WI38 (cell line): ENCODE measurements at regions not wholly inside any gene's neighbourhood (a gene's known extent, or its start where the extent isn't known, plus 50 kb on each side); places are given as distances from the start of the nearest gene placed in this dataset.

ENCODE experiments used
- H3K4me3 ChIP-seq: 2 replicates; pipeline ENCODE4 v1.5.1; 2011; ENCODE audit warnings: low read depth, mild to moderate bottlenecking, control low read depth, low read length
- CTCF ChIP-seq: IDR thresholded peaks from 2 replicates; pipeline ENCODE4 v1.5.1; 2012; ENCODE audit warnings: low read depth, mild to moderate bottlenecking, control low read depth, low read length

GRCh38 chr1:61627365-61627764, 97.6 kb downstream of the TM2D1 start:
- no peak for TF ChIP-seq CTCF

GRCh38 chr1:61626816-61627215, 98.1 kb downstream of the TM2D1 start:
- H3K4me3 ChIP-seq: no peak overlapping the region
- no peak for TF ChIP-seq CTCF

More at GRCh38 chr1:61627365-61627764, 97.6 kb downstream of the TM2D1 start:
- no peak overlapping the region for H3K4me3 ChIP-seq

- no peak for TF ChIP-seq CTCF
- H3K4me3 ChIP-seq: no peak overlapping the region
Measured at GRCh38 chr1:61623852-61624251, 101.1 kb downstream of the TM2D1 start.

- TF ChIP-seq CTCF: no peak
- no peak overlapping the region for H3K4me3 ChIP-seq
Measured at GRCh38 chr1:61620536-61620935, 104.4 kb downstream of the TM2D1 start.

- H3K4me3 ChIP-seq: no peak overlapping the region
- TF ChIP-seq CTCF: no peak
Measured at GRCh38 chr1:61618755-61619154, 106.2 kb downstream of the TM2D1 start.

GRCh38 chr1:61618193-61618592, 106.7 kb downstream of the TM2D1 start:
- no peak overlapping the region for H3K4me3 ChIP-seq

GRCh38 chr1:61616830-61617229, 108.1 kb downstream of the TM2D1 start:
- no peak overlapping the region for H3K4me3 ChIP-seq
- no peak for TF ChIP-seq CTCF

More at GRCh38 chr1:61618193-61618592, 106.7 kb downstream of the TM2D1 start:
- TF ChIP-seq CTCF: no peak
